ENCODE measurements at regions not wholly inside any gene's neighbourhood (a gene's known extent, or its start where the extent isn't known, plus 50 kb on each side); places are given as distances from the start of the nearest gene placed in this dataset.

DNA sequence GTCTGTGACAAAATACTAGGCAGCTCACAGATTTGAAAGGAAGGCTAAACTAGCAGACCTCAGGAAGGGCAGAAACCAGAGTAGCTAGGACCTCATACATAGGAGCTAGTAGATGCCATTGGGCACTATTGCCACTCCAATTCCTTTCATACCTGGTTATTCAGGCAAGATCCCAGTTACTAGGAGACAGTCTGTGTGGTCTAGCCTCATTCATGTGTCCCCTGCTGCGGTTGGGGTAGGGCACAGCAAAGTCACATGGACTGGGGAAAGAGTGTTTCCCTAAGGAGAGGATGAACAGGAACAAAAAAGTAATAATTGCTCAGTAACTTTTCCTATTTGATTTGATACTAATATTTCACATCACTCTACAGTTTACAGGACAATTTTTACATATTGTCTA is 204.6 kb upstream of the HEY2 start:
- Histone ChIP-seq H3K9me2 (no peaks in the 10 kb centered on the region), H3K4me1 (ENCODE audit: control insufficient read depth in 1 of 2, insufficient read depth in 2 of 2, low read depth in 1 of 2, low read length in 1 of 2) (no peaks in the 10 kb centered on the region), H3K79me2 (ENCODE audit: insufficient read depth) (no peaks in the 10 kb centered on the region), H3K4me3 (ENCODE audit: low read depth in 2 of 2, low read length in 1 of 2) (no peak overlapping the region), H3K27ac (ENCODE audit: low read depth in 2 of 2, low read length in 1 of 2) (no peak overlapping the region), H3K9me3 (no peaks in the 10 kb centered on the region), H3K4me2 (no peak overlapping the region), H3K36me3 (replicated peaks in 1 of 2; ENCODE audit: control insufficient read depth in 1 of 2, insufficient read depth in 2 of 2, low read length in 1 of 2) (no peaks in the 10 kb centered on the region), H3K27me3 (ENCODE audit: insufficient read depth) (no peaks in the 10 kb centered on the region), H3K9ac (no peak overlapping the region), H3F3A (replicated peaks; ENCODE audit: insufficient read depth) (no peaks in the 10 kb centered on the region), H4K20me1 (ENCODE audit: insufficient read depth) (no peaks in the 10 kb centered on the region), H2AFZ (ENCODE audit: low read depth) (no peak overlapping the region)
- ChIA-PET CTCF (interaction anchor here (0.5 kb wide), 1 partner anchor 1102 kb away, joined by 3 read pairs; no protein-coding TSS in a partner anchor), POLR2A (no interaction called here)
- no peak for DNase-seq
- TF ChIP-seq RCOR1 (IDR thresholded peaks at IDR 0.05; ENCODE audit: low read length) (no peak), SIN3A (IDR thresholded peaks at IDR 0.05; ENCODE audit: borderline replicate concordance, low read depth, low read length) (no peak), ELF1 (IDR thresholded peaks at IDR 0.05) (no peak), RAD21 (IDR thresholded peaks at IDR 0.05; ENCODE audit: low read length) (no peak), NRF1 (IDR thresholded peaks at IDR 0.05; ENCODE audit: low read depth, low read length) (no peak), EP300 (IDR thresholded peaks at IDR 0.05; ENCODE audit: borderline replicate concordance in 1 of 2, low read depth in 1 of 2, low read length in 1 of 2) (no peak), POLR2AphosphoS5 (IDR thresholded peaks at IDR 0.05; ENCODE audit: low read depth, low read length) (no peak), MEF2A (IDR thresholded peaks at IDR 0.05; ENCODE audit: borderline replicate concordance, low read depth) (no peak), TEAD4 (IDR thresholded peaks at IDR 0.05; ENCODE audit: borderline replicate concordance, insufficient read depth) (no peak), JUND (IDR thresholded peaks at IDR 0.05) (no peak)
- TF ChIP-seq, protein P1, sequence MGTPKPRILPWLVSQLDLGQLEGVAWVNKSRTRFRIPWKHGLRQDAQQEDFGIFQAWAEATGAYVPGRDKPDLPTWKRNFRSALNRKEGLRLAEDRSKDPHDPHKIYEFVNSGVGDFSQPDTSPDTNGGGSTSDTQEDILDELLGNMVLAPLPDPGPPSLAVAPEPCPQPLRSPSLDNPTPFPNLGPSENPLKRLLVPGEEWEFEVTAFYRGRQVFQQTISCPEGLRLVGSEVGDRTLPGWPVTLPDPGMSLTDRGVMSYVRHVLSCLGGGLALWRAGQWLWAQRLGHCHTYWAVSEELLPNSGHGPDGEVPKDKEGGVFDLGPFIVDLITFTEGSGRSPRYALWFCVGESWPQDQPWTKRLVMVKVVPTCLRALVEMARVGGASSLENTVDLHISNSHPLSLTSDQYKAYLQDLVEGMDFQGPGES (IDR thresholded peaks at IDR 0.05; ENCODE audit: low read depth, low read length) = no peak
- TF ChIP-seq, protein P2, sequence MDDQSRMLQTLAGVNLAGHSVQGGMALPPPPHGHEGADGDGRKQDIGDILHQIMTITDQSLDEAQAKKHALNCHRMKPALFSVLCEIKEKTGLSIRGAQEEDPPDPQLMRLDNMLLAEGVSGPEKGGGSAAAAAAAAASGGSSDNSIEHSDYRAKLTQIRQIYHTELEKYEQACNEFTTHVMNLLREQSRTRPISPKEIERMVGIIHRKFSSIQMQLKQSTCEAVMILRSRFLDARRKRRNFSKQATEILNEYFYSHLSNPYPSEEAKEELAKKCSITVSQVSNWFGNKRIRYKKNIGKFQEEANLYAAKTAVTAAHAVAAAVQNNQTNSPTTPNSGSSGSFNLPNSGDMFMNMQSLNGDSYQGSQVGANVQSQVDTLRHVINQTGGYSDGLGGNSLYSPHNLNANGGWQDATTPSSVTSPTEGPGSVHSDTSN (IDR thresholded peaks at IDR 0.05) = no peak
- TF ChIP-seq, protein P3, sequence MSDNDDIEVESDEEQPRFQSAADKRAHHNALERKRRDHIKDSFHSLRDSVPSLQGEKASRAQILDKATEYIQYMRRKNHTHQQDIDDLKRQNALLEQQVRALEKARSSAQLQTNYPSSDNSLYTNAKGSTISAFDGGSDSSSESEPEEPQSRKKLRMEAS (IDR thresholded peaks at IDR 0.05; ENCODE audit: low read depth) = no peak
- 0% methylated on average over 1 of the region's 1 CpG for WGBS (ENCODE audit: low lambda C conversion rate)

DNA sequence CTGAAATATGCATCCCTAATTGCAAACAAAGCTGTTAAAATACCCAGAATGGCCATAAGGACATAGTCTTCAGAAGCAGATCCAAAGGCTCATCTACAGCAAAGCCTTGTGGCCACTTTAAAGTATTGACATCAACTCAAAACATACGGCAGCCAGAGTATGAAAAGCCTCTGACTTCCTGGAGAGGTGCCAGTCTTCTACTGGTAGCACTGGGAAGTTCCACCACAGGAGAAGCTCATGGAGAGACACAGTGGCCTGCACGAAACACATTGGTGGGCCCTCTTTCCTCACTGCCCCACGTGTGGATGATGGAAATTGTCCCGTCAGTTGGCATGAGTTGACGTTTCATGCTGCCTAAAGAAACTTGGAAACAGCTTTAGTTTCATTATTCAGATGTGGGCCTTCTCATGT is 202.6 kb upstream of the HEY2 start:
- POLR2A ChIA-PET = no interaction called here
- TF ChIP-seq TAF1 (IDR thresholded peaks at IDR 0.05; ENCODE audit: borderline replicate concordance, low read depth, low read length) = no peak
- TF ChIP-seq FOXJ3 (CRISPR knock-in tag; IDR thresholded peaks at IDR 0.05) = no peak
- TF ChIP-seq, protein P4, sequence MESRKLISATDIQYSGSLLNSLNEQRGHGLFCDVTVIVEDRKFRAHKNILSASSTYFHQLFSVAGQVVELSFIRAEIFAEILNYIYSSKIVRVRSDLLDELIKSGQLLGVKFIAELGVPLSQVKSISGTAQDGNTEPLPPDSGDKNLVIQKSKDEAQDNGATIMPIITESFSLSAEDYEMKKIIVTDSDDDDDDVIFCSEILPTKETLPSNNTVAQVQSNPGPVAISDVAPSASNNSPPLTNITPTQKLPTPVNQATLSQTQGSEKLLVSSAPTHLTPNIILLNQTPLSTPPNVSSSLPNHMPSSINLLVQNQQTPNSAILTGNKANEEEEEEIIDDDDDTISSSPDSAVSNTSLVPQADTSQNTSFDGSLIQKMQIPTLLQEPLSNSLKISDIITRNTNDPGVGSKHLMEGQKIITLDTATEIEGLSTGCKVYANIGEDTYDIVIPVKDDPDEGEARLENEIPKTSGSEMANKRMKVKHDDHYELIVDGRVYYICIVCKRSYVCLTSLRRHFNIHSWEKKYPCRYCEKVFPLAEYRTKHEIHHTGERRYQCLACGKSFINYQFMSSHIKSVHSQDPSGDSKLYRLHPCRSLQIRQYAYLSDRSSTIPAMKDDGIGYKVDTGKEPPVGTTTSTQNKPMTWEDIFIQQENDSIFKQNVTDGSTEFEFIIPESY (IDR thresholded peaks at IDR 0.05; ENCODE audit: borderline replicate concordance, low read depth) = no peak
- TF ChIP-seq, protein P5, sequence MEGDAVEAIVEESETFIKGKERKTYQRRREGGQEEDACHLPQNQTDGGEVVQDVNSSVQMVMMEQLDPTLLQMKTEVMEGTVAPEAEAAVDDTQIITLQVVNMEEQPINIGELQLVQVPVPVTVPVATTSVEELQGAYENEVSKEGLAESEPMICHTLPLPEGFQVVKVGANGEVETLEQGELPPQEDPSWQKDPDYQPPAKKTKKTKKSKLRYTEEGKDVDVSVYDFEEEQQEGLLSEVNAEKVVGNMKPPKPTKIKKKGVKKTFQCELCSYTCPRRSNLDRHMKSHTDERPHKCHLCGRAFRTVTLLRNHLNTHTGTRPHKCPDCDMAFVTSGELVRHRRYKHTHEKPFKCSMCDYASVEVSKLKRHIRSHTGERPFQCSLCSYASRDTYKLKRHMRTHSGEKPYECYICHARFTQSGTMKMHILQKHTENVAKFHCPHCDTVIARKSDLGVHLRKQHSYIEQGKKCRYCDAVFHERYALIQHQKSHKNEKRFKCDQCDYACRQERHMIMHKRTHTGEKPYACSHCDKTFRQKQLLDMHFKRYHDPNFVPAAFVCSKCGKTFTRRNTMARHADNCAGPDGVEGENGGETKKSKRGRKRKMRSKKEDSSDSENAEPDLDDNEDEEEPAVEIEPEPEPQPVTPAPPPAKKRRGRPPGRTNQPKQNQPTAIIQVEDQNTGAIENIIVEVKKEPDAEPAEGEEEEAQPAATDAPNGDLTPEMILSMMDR (IDR thresholded peaks at IDR 0.05) = no peak
- no peak overlapping the region for H3K4me2 ChIP-seq

More for the DNA sequence above, 202.6 kb upstream of the HEY2 start:
- no peaks in the 10 kb centered on the region for H3K4me1 ChIP-seq (ENCODE audit: control insufficient read depth in 1 of 2, insufficient read depth in 2 of 2, low read depth in 1 of 2, low read length in 1 of 2)
- H3K27ac ChIP-seq (ENCODE audit: low read depth in 2 of 2, low read length in 1 of 2) = no peak overlapping the region
- no peaks in the 10 kb centered on the region for H3K27me3 ChIP-seq (ENCODE audit: insufficient read depth)
- H3F3A ChIP-seq (replicated peaks; ENCODE audit: insufficient read depth) = no peaks in the 10 kb centered on the region
- no peak overlapping the region for H3K9ac ChIP-seq
- no peaks in the 10 kb centered on the region for H3K9me2 ChIP-seq
- DNase-seq = no peak
- no peaks in the 10 kb centered on the region for H3K9me3 ChIP-seq
- CTCF ChIA-PET = no interaction called here
- 6% methylated on average over 5 of the region's 5 CpGs for WGBS (ENCODE audit: low lambda C conversion rate)
- no peaks in the 10 kb centered on the region for H3K36me3 ChIP-seq (replicated peaks in 1 of 2; ENCODE audit: control insufficient read depth in 1 of 2, insufficient read depth in 2 of 2, low read length in 1 of 2)
- H3K4me3 ChIP-seq (ENCODE audit: low read depth in 2 of 2, low read length in 1 of 2) = no peak overlapping the region
- no peak overlapping the region for H2AFZ ChIP-seq (ENCODE audit: low read depth)
- H4K20me1 ChIP-seq (ENCODE audit: insufficient read depth) = no peaks in the 10 kb centered on the region
- no peaks in the 10 kb centered on the region for H3K79me2 ChIP-seq (ENCODE audit: insufficient read depth)
